Activated CD4-positive, alpha-beta T cell treated with anti-CD3 and anti-CD28 coated beads, Interleukin-2, amount 50 U/mL, for 48 hours (primary cell): ENCODE measurements at regions not wholly inside any gene's neighbourhood (a gene's known extent, or its start where the extent isn't known, plus 50 kb on each side); places are given as distances from the start of the nearest gene placed in this dataset.

Source experiments
- DNase-seq, 2 experiments: peaks; one replicate each; pipeline ENCODE4 v3.0.0-alpha.2; 2020

GRCh38 chr4:125826801-125827695 is 512.3 kb downstream of the FAT4 start:
- DNase-seq = no peak

GRCh38 chr4:125827696-125828052 is 512.9 kb downstream of the FAT4 start:
- DNase-seq = no peak

DNA sequence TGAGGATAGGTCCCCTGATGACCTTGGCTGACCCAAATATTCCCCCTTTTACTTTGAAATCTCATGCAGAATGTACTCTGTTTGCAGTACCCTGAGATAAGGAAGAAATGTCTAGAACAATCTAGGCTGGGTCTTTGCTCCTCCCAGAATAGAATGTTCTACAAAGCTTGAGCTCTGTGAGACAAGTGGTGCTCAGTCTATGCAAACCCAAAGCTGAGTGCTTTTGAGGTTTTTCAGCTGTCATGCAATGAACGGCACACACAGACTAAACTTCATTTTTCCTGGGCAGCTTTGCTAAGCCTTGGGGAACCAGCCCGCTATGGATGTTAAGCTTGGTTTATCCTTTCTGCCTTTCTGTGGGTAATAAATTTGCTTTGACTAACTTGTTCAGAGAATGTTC is 513.6 kb downstream of the FAT4 start:
- no peak for DNase-seq

DNA sequence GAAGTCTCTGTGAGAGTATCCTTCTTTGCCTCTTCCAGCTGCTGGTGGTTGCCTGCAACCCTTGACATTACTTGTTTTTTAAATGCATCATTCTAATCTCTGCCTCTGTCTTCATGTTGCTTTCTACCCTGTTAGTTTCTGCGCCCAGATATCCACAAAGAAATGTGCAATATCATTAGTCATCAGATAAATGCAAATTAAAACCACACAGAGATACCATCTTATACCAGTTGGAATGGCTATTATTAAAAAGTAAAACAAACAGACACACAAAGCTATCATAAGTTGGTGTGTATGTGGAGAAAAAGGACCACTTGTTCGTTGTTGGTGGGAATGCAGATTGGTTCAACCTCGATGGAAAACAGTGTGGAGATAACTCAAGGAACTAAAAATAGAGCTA is 517.4 kb downstream of the FAT4 start:
- DNase-seq = no peak

DNA sequence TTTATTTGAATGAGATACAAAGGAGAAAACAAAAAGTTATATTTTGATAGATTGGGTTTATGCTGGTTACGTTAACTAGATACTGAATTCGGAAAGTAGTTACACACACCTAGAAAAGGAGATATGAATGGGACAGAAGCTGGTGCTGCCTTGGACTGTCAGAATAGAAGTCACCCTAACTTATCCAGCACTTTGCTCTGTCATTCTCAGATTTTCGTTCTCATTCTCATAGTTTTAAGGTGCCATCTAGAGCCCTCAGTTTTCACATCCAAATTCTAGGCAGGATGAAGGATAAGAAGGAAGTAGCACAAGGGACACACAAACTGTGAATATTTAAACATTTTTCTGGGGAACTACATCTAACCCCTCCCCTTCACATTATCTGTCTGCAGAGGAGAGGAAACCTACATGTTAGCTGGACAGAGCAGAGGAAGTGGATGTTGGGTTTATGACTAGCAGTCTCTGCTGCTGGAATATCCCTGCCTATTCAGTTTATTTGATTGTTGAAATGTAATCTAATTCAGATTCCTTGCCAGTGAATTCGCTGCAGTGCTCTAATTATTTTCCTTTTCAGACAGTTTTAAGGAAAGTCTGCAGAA is 521.9 kb downstream of the FAT4 start:
- no peak for DNase-seq

DNA sequence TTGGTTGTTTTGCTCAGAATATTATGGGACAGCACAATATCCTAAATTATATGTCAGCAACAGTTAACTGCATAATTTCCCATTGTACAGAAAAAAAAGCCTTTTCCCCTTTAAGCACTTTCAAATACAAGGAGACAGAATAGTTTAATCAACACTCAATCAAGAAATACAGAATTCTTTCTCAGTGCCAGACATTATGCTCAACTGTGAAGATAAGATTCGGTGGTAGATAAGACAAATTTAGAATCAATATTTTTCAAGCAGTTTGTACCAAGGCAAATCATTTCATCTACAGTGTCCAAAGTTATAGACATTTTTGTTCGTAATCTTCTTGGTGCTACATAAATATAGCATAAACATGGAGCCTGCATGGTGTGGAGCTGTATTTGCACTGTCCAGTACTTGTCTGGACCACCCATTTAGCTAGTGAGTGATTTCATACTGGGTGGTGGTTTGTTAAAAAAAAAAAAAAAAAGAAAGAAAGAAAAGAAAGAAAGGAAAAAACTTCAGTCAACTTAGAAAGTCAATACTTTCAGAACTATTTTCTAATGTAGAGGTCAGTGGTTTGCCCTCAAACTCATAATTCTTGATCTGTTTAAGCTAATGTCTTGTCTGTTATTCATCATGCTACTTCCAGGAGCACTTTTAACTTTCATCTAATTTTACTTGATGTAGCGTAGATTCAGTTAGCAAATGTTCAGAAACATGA is 522.9 kb downstream of the FAT4 start:
- DNase-seq = no peak

GRCh38 chr4:125838202-125838601 is 523.4 kb downstream of the FAT4 start:
- DNase-seq = no peak

DNA sequence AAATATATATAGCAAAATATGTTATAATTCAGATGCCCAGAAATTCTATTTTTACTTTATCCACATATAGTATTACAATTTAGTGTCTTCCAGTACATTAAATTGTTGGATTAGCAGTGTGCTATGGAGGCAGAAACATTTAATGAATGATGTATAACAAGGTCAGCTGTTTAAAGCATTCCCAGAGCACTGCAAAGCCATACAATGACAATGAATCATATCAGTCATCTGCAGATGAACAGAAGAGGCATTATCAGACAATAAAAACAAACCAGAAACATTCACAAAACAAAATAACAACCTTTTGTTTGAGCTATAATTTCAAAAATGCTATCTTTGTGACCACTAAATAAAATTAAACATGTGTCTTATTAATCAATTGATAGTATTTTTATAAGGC is 524.2 kb downstream of the FAT4 start:
- DNase-seq = no peak

GRCh38 chr4:125843947-125844346 is 529.2 kb downstream of the FAT4 start:
- DNase-seq = no peak

- DNase-seq = no peak
These were observed 532.8 kb downstream of the FAT4 start for GRCh38 chr4:125847518-125847917.

DNA sequence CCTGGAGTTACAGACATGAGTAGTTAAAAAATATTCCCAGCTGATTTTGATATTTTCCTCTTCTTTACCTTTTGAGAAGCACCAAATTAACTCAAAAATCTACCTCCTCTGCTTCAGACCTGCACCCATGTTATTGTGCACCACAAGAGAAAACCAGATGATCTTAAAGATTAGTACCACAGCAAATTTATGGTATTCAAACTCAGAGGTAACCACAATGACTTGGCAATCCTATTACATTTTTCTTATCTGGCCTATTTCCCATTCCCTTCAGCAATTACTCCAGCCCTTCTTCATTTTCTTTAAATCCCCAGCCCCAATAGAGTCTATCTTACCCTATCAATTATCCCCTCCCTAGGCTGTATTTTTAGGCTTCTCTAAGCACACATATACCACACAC is 535.1 kb downstream of the FAT4 start:
- no peak for DNase-seq

- no peak for DNase-seq
These were observed 577.0 kb downstream of the FAT4 start for GRCh38 chr4:125891597-125892258.

DNA sequence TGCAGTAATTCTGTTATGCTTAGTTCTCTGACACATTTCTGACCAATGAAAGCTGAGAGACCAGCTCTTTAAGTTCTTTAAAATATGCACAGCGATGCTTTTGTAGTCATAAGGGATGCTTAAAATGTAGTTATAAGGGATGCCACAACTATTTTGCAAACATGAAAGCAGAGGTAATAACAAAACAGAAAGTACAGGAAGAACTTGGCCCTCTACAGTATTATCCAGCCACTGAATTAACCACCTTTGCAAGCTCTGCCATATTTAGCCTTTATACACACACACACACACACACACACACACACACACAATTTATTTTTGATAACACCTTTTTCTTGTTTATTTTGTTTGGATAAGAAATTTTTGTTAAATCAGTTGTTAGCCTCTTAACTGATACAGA is 590.0 kb downstream of the FAT4 start:
- DNase-seq = no peak

GRCh38 chr4:125911058-125911457 is 596.3 kb downstream of the FAT4 start:
- no peak for DNase-seq

DNA sequence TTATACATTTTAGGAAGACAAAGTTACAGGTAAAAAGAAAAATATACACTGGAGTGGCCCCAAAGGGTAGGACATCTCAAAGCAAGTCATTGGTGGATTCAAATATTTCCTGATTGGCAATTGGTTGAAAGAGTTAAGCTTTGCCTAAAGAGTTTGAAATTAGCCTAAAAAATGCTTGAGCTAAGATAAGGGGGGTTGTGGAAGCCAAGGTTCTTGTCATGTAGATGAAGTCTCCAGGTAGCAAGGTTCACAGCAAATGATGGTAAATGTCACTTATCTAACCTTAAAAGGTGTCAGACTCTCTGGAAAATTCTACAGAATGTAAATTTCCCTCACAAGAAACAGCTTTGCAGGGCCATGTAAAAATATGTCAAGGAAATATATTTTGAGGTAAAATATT is 596.7 kb downstream of the FAT4 start:
- no peak for DNase-seq

- DNase-seq = no peak
These were observed 602.8 kb downstream of the FAT4 start for GRCh38 chr4:125917559-125917958.

- no peak for DNase-seq
These were observed 613.9 kb downstream of the FAT4 start for GRCh38 chr4:125928652-125929051.

DNA sequence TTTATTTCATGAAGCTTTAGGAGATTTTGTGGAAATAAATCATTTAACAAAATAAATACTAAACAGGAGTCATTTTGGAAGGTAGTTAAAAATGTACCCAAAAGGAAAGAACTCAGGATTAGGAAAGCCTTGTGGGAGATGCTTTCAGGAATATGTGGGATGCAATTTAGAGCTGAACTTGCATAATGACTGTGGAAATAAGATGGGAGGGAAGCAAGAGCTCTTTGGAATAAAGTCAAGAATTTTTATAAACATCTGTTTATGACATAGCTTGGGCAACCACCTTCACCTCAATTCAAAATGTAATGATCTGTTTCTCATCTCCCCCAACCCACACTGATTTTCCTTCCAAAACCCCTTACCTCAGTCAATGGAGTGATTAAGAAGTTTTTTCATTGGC is 623.8 kb downstream of the FAT4 start:
- no peak for DNase-seq

GRCh38 chr4:125940426-125940825 is 625.7 kb downstream of the FAT4 start:
- no peak for DNase-seq

GRCh38 chr4:125944966-125945365 is 630.2 kb downstream of the FAT4 start:
- no peak for DNase-seq

- no peak for DNase-seq
These were observed 633.3 kb downstream of the FAT4 start for GRCh38 chr4:125948021-125948420.

DNA sequence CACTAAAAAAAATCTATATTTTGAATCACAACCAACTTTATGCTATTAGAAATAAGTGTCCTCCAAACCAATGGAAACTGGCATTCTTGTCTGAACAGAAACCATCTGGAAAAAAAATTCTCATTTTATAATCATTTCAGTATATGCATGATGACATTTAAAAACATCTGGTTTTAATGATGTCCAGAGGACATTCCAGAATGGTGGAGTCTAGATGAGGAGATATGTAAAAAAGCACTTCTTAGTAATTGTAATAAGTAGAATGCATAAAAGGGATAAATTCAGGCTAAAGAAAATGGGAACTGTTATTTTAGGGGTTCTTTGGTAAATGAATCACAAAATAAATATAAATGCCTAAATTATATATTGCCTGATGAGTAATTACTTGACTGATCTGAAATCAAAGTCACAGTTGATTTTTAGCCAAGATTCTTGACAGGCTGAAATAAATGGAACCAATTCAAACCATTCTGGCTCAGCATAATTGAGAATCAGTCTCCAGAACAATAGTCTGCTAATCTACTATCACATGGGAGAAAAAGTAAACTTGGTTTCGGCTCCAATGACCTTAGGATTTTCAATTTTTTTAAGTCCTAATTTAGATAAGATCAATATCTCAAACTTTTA is 636.6 kb downstream of the FAT4 start:
- DNase-seq = no peak

- DNase-seq = no peak
These were observed 637.9 kb downstream of the FAT4 start for GRCh38 chr4:125952631-125953030.
